SK-N-SH (cell line): ENCODE measurements at regions not wholly inside any gene's neighbourhood (a gene's known extent, or its start where the extent isn't known, plus 50 kb on each side); places are given as distances from the start of the nearest gene placed in this dataset.

Source experiments
- CTCF ChIA-PET: fragments of 300-600, 350-600 bp; formaldehyde crosslinking; extraction: SDS; loops from one replicate; lab custom pipeline; 2021; lab: Yijun Ruan, JAX
- POLR2A ChIA-PET: fragments of 350-600 bp; sonication (Branson Sonifier 250); formaldehyde crosslinking; extraction: SDS; loops from one replicate; lab custom pipeline; 2020; ENCODE audit warnings: antibody characterized with exemption, inconsistent platforms; lab: Yijun Ruan, JAX
- DNase-seq: peaks from one replicate; pipeline ENCODE4 v3.0.0; 2012
- H2AFZ ChIP-seq: fragments of 200-600 bp; sonication (generic); 2 replicates; pipeline ENCODE4 v1.8.1; 2016; ENCODE audit warnings: antibody characterized with exemption, mild to moderate bottlenecking, low read depth
- H3F3A ChIP-seq: fragments of 200-600 bp; sonication (generic); replicated peaks from 2 replicates; pipeline ENCODE3; 2016; ENCODE audit warnings: antibody characterized with exemption, mild to moderate bottlenecking; ENCODE audit not compliant: insufficient read depth
- H3K27ac ChIP-seq, 2 experiments: fragments of 200-500 bp in 1 of 2; fragments of 200-600 bp in 1 of 2; sonication (Bioruptor generic) in 1 of 2; sonication (generic), shearing (Covaris generic) in 1 of 2; 2 replicates each; pipeline versions ENCODE4 v1.5.1 to v1.6.1; 2014 to 2016; ENCODE audit warnings: low read depth in 2 of 2, inconsistent platforms in 1 of 2, low read length in 1 of 2, mild to moderate bottlenecking in 1 of 2, mixed read lengths in 1 of 2
- H3K27me3 ChIP-seq: fragments of 200-600 bp; sonication (generic), shearing (Covaris generic); 2 replicates; pipeline ENCODE4 v1.6.1; 2016; ENCODE audit warnings: mixed run types; ENCODE audit not compliant: insufficient read depth
- H3K36me3 ChIP-seq, 2 experiments: fragments of 200-500 bp in 1 of 2; fragments of 200-600 bp in 1 of 2; sonication (Bioruptor generic) in 1 of 2; sonication (generic) in 1 of 2; replicated peaks in 1 of 2; 2 replicates each; pipeline versions ENCODE3 to v1.5.1; 2014 to 2016; ENCODE audit warnings: low read length in 1 of 2, mild to moderate bottlenecking in 1 of 2; ENCODE audit not compliant: insufficient read depth in 2 of 2, control insufficient read depth in 1 of 2
- H3K4me1 ChIP-seq, 2 experiments: fragments of 200-500 bp in 1 of 2; fragments of 200-600 bp in 1 of 2; sonication (Bioruptor generic) in 1 of 2; sonication (generic), shearing (Covaris generic) in 1 of 2; 2 replicates each; pipeline versions ENCODE4 v1.5.1 to v1.6.1; 2014 to 2016; ENCODE audit warnings: low read depth in 1 of 2, low read length in 1 of 2, mixed run types in 1 of 2; ENCODE audit not compliant: insufficient read depth in 2 of 2, control insufficient read depth in 1 of 2
- H3K4me2 ChIP-seq: fragments of 200-600 bp; sonication (generic), shearing (Covaris generic); 2 replicates; pipeline ENCODE4 v1.6.1; 2017; ENCODE audit warnings: mixed run types
- H3K4me3 ChIP-seq, 2 experiments: fragments of 200-500 bp in 1 of 2; fragments of 200-600 bp in 1 of 2; sonication (Bioruptor generic) in 1 of 2; sonication (generic), shearing (Covaris generic) in 1 of 2; 2 replicates each; pipeline versions ENCODE4 v1.5.1 to v1.8.1; 2014 to 2016; ENCODE audit warnings: low read depth in 2 of 2, inconsistent platforms in 1 of 2, low read length in 1 of 2, mild to moderate bottlenecking in 1 of 2, mixed read lengths in 1 of 2, moderate library complexity in 1 of 2
- H3K79me2 ChIP-seq: fragments of 200-600 bp; sonication (generic); 2 replicates; pipeline ENCODE4 v1.8.1; 2017; ENCODE audit warnings: mild to moderate bottlenecking; ENCODE audit not compliant: insufficient read depth
- H3K9ac ChIP-seq: fragments of 200-600 bp; sonication (generic); 2 replicates; pipeline ENCODE4 v1.6.1; 2017; ENCODE audit warnings: mixed run types
- H3K9me2 ChIP-seq: fragments of 200-600 bp; sonication (generic); 2 replicates; pipeline ENCODE4 v1.6.1; 2017; ENCODE audit warnings: mixed run types
- H3K9me3 ChIP-seq: fragments of 200-600 bp; sonication (generic); 2 replicates; pipeline ENCODE4 v1.6.1; 2017; ENCODE audit warnings: mixed run types, mild to moderate bottlenecking, moderate library complexity
- H4K20me1 ChIP-seq: fragments of 200-600 bp; sonication (generic); 2 replicates; pipeline ENCODE4 v1.6.1; 2017; ENCODE audit warnings: mild to moderate bottlenecking, mixed run types; ENCODE audit not compliant: insufficient read depth
- FOXM1 ChIP-seq: IDR thresholded peaks from 2 replicates; pipeline ENCODE4 v1.4.0; 2012; ENCODE audit warnings: low read depth, mild to moderate bottlenecking
- GABPA ChIP-seq: IDR thresholded peaks from 2 replicates; pipeline ENCODE4 v1.4.0; 2012; ENCODE audit warnings: low read depth, mild to moderate bottlenecking
- GATA2 ChIP-seq: sonication (generic); formaldehyde crosslinking; IDR thresholded peaks from 2 replicates; pipeline ENCODE4 v1.5.0; 2020; ENCODE audit warnings: mild to moderate bottlenecking, missing genetic modification reagents
- POLR2AphosphoS5 ChIP-seq: IDR thresholded peaks from 2 replicates; pipeline ENCODE4 v1.6.1; 2012; ENCODE audit warnings: low read depth, low read length
- RCOR1 ChIP-seq: fragments of 150-350 bp; IDR thresholded peaks from 2 replicates; pipeline ENCODE4 v1.6.1; 2017; ENCODE audit warnings: antibody characterized with exemption, low read length
- RFX5 ChIP-seq: IDR thresholded peaks from 2 replicates; pipeline ENCODE4 v1.6.1; 2012; ENCODE audit warnings: mild to moderate bottlenecking, improper control_type of control experiment, low read length
- RXRA ChIP-seq: IDR thresholded peaks from 2 replicates; pipeline ENCODE4 v1.4.0; 2012; ENCODE audit warnings: low read depth, mild to moderate bottlenecking, borderline replicate concordance
- YY1 ChIP-seq: IDR thresholded peaks from 2 replicates; pipeline ENCODE4 v1.4.0; 2012; ENCODE audit warnings: low read depth, mild to moderate bottlenecking
- WGBS: methylation state at CpG from one replicate; pipeline ENCODE4 v1.1.6; 2017; ENCODE audit warnings: low lambda C conversion rate; 5-methylcytosine and 5-hydroxymethylcytosine counted together
- TF ChIP-seq, protein P1 (sequence below): IDR thresholded peaks from 2 replicates; pipeline ENCODE4 v1.4.0; 2012; ENCODE audit warnings: low read depth, borderline replicate concordance
- TF ChIP-seq, protein P2 (sequence below): IDR thresholded peaks from 2 replicates; pipeline ENCODE4 v1.4.0; 2012; ENCODE audit warnings: low read depth
- TF ChIP-seq, protein P3 (sequence below): IDR thresholded peaks from 2 replicates; pipeline ENCODE4; 2012
- TF ChIP-seq, protein P4 (sequence below): IDR thresholded peaks from 2 replicates; pipeline ENCODE4 v1.6.1; 2012; ENCODE audit warnings: mild to moderate bottlenecking, low read depth, low read length, moderate library complexity

DNA sequence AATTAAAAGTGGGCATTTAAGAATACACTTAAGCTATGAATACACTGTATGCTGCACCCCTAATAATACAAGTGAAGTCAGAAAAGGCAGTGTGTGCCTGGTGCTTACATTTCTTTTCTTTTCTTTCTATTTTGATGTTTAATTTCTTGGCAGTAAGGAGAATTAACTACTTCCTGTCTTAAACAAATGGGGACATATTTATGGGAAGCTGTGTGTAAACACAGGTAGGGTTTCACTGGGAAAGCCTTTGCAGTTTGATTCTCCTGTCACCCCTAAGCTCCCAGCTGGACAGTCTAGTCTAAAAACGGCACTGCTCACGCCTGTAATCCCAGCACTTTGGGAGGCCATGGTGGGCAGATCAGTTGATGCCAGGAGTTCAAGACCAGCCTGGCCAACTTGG, 146.0 kb downstream of the MIS18A start:
- no peaks in the 10 kb centered on the region for H3K9me3 ChIP-seq
- no peaks in the 10 kb centered on the region for H3K27me3 ChIP-seq
- no peak overlapping the region for H3K27ac ChIP-seq
- H3K9ac ChIP-seq: no peak overlapping the region
- 71% methylated on average over 2 of the region's 2 CpGs for WGBS
- H3K4me2 ChIP-seq: no peak overlapping the region
- no peaks in the 10 kb centered on the region for H3K36me3 ChIP-seq
- DNase-seq: no peak
- H3K9me2 ChIP-seq: no peaks in the 10 kb centered on the region
- H3K4me1 ChIP-seq: peaks cover 0 to 11% of the 10 kb centered on the region in 2 experiments; a peak in 1 of 4 replicates
- no peaks in the 10 kb centered on the region for H3K79me2 ChIP-seq
- H2AFZ ChIP-seq: no peak overlapping the region
- TF ChIP-seq FOXM1: no peak
- TF ChIP-seq, protein P1, sequence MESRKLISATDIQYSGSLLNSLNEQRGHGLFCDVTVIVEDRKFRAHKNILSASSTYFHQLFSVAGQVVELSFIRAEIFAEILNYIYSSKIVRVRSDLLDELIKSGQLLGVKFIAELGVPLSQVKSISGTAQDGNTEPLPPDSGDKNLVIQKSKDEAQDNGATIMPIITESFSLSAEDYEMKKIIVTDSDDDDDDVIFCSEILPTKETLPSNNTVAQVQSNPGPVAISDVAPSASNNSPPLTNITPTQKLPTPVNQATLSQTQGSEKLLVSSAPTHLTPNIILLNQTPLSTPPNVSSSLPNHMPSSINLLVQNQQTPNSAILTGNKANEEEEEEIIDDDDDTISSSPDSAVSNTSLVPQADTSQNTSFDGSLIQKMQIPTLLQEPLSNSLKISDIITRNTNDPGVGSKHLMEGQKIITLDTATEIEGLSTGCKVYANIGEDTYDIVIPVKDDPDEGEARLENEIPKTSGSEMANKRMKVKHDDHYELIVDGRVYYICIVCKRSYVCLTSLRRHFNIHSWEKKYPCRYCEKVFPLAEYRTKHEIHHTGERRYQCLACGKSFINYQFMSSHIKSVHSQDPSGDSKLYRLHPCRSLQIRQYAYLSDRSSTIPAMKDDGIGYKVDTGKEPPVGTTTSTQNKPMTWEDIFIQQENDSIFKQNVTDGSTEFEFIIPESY: no peak
- TF ChIP-seq, protein P2, sequence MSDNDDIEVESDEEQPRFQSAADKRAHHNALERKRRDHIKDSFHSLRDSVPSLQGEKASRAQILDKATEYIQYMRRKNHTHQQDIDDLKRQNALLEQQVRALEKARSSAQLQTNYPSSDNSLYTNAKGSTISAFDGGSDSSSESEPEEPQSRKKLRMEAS: no peak
- TF ChIP-seq, protein P3, sequence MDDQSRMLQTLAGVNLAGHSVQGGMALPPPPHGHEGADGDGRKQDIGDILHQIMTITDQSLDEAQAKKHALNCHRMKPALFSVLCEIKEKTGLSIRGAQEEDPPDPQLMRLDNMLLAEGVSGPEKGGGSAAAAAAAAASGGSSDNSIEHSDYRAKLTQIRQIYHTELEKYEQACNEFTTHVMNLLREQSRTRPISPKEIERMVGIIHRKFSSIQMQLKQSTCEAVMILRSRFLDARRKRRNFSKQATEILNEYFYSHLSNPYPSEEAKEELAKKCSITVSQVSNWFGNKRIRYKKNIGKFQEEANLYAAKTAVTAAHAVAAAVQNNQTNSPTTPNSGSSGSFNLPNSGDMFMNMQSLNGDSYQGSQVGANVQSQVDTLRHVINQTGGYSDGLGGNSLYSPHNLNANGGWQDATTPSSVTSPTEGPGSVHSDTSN: no peak
- no peak for TF ChIP-seq RFX5
- no peak for TF ChIP-seq YY1
- no peak for TF ChIP-seq RXRA
- TF ChIP-seq, protein P4, sequence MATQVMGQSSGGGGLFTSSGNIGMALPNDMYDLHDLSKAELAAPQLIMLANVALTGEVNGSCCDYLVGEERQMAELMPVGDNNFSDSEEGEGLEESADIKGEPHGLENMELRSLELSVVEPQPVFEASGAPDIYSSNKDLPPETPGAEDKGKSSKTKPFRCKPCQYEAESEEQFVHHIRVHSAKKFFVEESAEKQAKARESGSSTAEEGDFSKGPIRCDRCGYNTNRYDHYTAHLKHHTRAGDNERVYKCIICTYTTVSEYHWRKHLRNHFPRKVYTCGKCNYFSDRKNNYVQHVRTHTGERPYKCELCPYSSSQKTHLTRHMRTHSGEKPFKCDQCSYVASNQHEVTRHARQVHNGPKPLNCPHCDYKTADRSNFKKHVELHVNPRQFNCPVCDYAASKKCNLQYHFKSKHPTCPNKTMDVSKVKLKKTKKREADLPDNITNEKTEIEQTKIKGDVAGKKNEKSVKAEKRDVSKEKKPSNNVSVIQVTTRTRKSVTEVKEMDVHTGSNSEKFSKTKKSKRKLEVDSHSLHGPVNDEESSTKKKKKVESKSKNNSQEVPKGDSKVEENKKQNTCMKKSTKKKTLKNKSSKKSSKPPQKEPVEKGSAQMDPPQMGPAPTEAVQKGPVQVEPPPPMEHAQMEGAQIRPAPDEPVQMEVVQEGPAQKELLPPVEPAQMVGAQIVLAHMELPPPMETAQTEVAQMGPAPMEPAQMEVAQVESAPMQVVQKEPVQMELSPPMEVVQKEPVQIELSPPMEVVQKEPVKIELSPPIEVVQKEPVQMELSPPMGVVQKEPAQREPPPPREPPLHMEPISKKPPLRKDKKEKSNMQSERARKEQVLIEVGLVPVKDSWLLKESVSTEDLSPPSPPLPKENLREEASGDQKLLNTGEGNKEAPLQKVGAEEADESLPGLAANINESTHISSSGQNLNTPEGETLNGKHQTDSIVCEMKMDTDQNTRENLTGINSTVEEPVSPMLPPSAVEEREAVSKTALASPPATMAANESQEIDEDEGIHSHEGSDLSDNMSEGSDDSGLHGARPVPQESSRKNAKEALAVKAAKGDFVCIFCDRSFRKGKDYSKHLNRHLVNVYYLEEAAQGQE: no peak
- no peak for TF ChIP-seq GABPA
- TF ChIP-seq GATA2 (CRISPR knock-in tag): no peak
- no peak for TF ChIP-seq POLR2AphosphoS5
- no peak for TF ChIP-seq RCOR1
- H4K20me1 ChIP-seq: no peaks in the 10 kb centered on the region
- ChIA-PET POLR2A (no interaction called here), CTCF (interaction anchor here (1.5 to 1.6 kb wide), 2 partner anchors 12 to 31 kb away, joined by 3 to 4 read pairs; no protein-coding TSS in a partner anchor)
- H3F3A ChIP-seq: no peaks in the 10 kb centered on the region
- H3K4me3 ChIP-seq: no peak overlapping the region
